ENCODE measurements at regions not wholly inside any gene's neighbourhood (a gene's known extent, or its start where the extent isn't known, plus 50 kb on each side); places are given as distances from the start of the nearest gene placed in this dataset.

DNA sequence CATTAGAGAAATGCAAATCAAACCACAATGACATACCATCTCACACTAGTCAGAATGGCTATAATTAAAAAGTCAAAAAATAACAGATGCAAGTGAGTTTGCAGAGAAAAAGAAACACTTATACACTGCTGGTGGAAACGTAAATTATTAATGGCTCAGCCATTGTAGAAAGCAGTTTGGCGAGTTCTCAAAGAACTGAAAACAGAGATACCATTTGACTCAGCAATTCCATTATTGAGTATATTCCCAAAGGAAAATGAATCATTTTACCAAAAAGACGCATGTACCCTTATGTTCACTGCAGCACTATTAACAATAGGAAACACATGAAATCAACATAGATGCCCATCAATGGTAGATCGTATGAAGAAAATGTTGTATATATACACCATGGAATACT lies 75.0 kb downstream of the NAA11 start:
- no peak overlapping the region for H3K9ac ChIP-seq (ENCODE audit: insufficient read depth in 1 of 2, low read length in 2 of 2)
- no peak for TF ChIP-seq CTCF (IDR thresholded peaks at IDR 0.05; ENCODE audit: control extremely low read depth, extremely low read depth)
- no peaks in the 10 kb centered on the region for H3K9me3 ChIP-seq (ENCODE audit: control insufficient read depth in 4 of 4, insufficient read depth in 3 of 4, low read length in 3 of 4)
- DNase-seq (no peak), ATAC-seq (ENCODE audit: insufficient read depth, low FRiP score) (no peak)
- H3K4me1 ChIP-seq (ENCODE audit: control insufficient read depth in 5 of 5, insufficient read depth in 5 of 5, low read length in 5 of 5): no peaks in the 10 kb centered on the region
- no peaks in the 10 kb centered on the region for H3K36me3 ChIP-seq (ENCODE audit: control insufficient read depth in 4 of 4, insufficient read depth in 4 of 4, low read length in 4 of 4)
- no peak overlapping the region for H3K27ac ChIP-seq (ENCODE audit: low read depth in 1 of 2, low read length in 1 of 2)
- WGBS, 2 donors: 89 to 91% methylated on average over 4 of the region's 4 CpGs
- H3K27me3 ChIP-seq (ENCODE audit: control insufficient read depth in 3 of 3, insufficient read depth in 3 of 3, low read length in 2 of 3): no peaks in the 10 kb centered on the region
- no peak overlapping the region for H3K4me3 ChIP-seq

DNA sequence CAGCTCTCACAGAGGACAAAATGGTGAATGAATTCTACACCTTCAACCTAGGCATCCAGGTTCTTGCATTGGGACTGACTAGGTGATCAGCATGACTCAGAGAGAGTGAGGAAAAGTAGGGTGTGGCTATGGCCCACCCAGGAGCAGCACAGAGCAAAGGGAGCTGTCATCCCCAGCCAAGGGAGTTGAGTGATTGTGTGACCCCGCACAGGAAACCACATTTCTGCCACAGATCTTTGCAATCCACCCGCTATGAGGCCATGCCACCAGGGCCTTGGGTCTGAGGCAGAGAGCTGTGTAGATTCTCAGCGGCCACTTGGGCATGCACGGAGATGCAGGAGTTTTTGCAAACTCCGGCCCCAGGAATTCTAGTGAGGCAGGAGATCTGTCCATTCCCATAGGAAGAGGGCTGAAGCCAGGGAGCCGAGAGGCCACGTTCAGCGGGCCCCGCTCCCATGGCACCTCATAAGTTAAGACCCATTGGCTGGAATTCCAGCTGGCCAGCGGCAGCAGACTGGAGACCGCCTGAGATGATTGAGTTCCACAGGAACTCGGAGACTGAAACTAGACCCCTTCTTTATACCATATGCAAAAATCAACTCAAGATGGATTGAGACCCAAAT lies 75.9 kb downstream of the NAA11 start:
- Histone ChIP-seq H3K4me3 (no peak overlapping the region), H3K36me3 (ENCODE audit: control insufficient read depth in 4 of 4, insufficient read depth in 4 of 4, low read length in 4 of 4) (no peaks in the 10 kb centered on the region), H3K27me3 (ENCODE audit: control insufficient read depth in 3 of 3, insufficient read depth in 3 of 3, low read length in 2 of 3) (no peaks in the 10 kb centered on the region), H3K27ac (ENCODE audit: low read depth in 1 of 2, low read length in 1 of 2) (no peak overlapping the region), H3K9ac (ENCODE audit: insufficient read depth in 1 of 2, low read length in 2 of 2) (no peak overlapping the region), H3K9me3 (ENCODE audit: control insufficient read depth in 4 of 4, insufficient read depth in 3 of 4, low read length in 3 of 4) (no peaks in the 10 kb centered on the region), H3K4me1 (ENCODE audit: control insufficient read depth in 5 of 5, insufficient read depth in 5 of 5, low read length in 5 of 5) (no peaks in the 10 kb centered on the region)
- no peak for ATAC-seq (ENCODE audit: insufficient read depth, low FRiP score)
- DNase-seq: no peak
- no peak for TF ChIP-seq CTCF (IDR thresholded peaks at IDR 0.05; ENCODE audit: control extremely low read depth, extremely low read depth)
- 65 to 73% methylated on average over 12 of the region's 12 CpGs for WGBS, 2 donors

DNA sequence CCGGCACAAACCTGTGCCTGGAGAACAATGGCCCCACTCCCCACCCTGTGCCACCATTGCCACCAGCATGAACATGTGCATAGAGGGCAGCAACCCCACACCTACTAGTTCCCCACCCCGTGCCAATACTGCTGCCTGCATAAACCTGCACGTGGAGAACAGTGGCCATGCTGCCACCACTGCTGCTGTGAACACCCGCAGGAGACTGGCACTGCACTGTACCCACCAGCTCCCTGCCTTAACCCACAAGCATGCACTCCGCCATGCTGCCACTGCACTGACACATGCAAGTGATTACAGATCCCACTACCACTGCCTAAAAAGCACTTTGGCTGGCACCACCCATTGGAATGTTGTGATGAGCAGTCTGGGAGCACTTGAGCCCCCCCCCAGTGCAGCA lies 77.3 kb downstream of the NAA11 start:
- Histone ChIP-seq H3K4me3 (no peak overlapping the region), H3K36me3 (ENCODE audit: control insufficient read depth in 4 of 4, insufficient read depth in 4 of 4, low read length in 4 of 4) (no peaks in the 10 kb centered on the region), H3K4me1 (ENCODE audit: control insufficient read depth in 5 of 5, insufficient read depth in 5 of 5, low read length in 5 of 5) (no peaks in the 10 kb centered on the region), H3K9ac (ENCODE audit: insufficient read depth in 1 of 2, low read length in 2 of 2) (no peak overlapping the region), H3K27ac (ENCODE audit: low read depth in 1 of 2, low read length in 1 of 2) (no peak overlapping the region), H3K9me3 (ENCODE audit: control insufficient read depth in 4 of 4, insufficient read depth in 3 of 4, low read length in 3 of 4) (no peaks in the 10 kb centered on the region), H3K27me3 (ENCODE audit: control insufficient read depth in 3 of 3, insufficient read depth in 3 of 3, low read length in 2 of 3) (no peaks in the 10 kb centered on the region)
- no peak for TF ChIP-seq CTCF (IDR thresholded peaks at IDR 0.05; ENCODE audit: control extremely low read depth, extremely low read depth)
- ATAC-seq (ENCODE audit: insufficient read depth, low FRiP score) (no peak), DNase-seq (no peak)
- WGBS, 2 donors: 90 to 94% methylated on average over 5 of the region's 5 CpGs

Data from lung (tissue), 11 donors.